ENCODE measurements at regions not wholly inside any gene's neighbourhood (a gene's known extent, or its start where the extent isn't known, plus 50 kb on each side); places are given as distances from the start of the nearest gene placed in this dataset.
"Not testable (repeated sequence)": the region's sequence is repeated elsewhere in the genome, so short reads cannot be mapped to it uniquely, and the experiment has no call there.

GRCh38 chr4:124990398-124990797, 277.9 kb upstream of the ANKRD50 start:
- no peak for DNase-seq
- intact Hi-C loops (cut with DNase I): no loop called here
- Histone ChIP-seq H3K27me3 (no peaks in the 10 kb centered on the region), H3K27ac (no peak overlapping the region), H3K4me1 (replicated peaks in 1 of 2) (no peaks in the 10 kb centered on the region), H3K9me3 (replicated peaks in 1 of 3) (no peaks in the 10 kb centered on the region), H3K4me3 (no peak overlapping the region), H3K36me3 (replicated peaks in 1 of 2) (no peaks in the 10 kb centered on the region)
- 68 to 82% (median 73%) methylated on average over 2 of the region's 2 CpGs for WGBS, 4 donors
- TF ChIP-seq CTCF (IDR thresholded peaks at IDR 0.05) (no peak), POLR2A (IDR thresholded peaks at IDR 0.05) (no peak)

- no peak for DNase-seq
- Histone ChIP-seq H3K36me3 (replicated peaks in 1 of 2) (no peaks in the 10 kb centered on the region), H3K4me1 (replicated peaks in 1 of 2) (no peaks in the 10 kb centered on the region), H3K4me3 (no peak overlapping the region), H3K27ac (no peak overlapping the region), H3K27me3 (no peaks in the 10 kb centered on the region), H3K9me3 (replicated peaks in 1 of 3) (no peaks in the 10 kb centered on the region)
- WGBS, 4 donors: 62 to 73% (median 71%) methylated on average over 4 of the region's 4 CpGs
- intact Hi-C loops (cut with DNase I): no loop called here
- TF ChIP-seq POLR2A (IDR thresholded peaks at IDR 0.05) (no peak), CTCF (IDR thresholded peaks at IDR 0.05) (no peak)
Measured at GRCh38 chr4:124980276-124980752, 267.8 kb upstream of the ANKRD50 start.

- H3K27me3 ChIP-seq; H3K4me3 ChIP-seq; H3K9me3 ChIP-seq (replicated peaks in 1 of 3); H3K27ac ChIP-seq; H3K4me1 ChIP-seq (replicated peaks in 1 of 2); H3K36me3 ChIP-seq (replicated peaks in 1 of 2); intact Hi-C loops (cut with DNase I); DNase-seq: not testable (repeated sequence)
- WGBS, 4 donors: 30 to 49% (median 45%) methylated on average over 1 of the region's 1 CpG
Measured at GRCh38 chr4:124978536-124978935, 266.0 kb upstream of the ANKRD50 start.

- no peak for DNase-seq
- no peak for TF ChIP-seq CTCF (IDR thresholded peaks at IDR 0.05)
- TF ChIP-seq POLR2A (IDR thresholded peaks at IDR 0.05): no peak
- H3K27ac ChIP-seq: no peak overlapping the region
- H3K4me3 ChIP-seq: no peak overlapping the region
- no peaks in the 10 kb centered on the region for H3K27me3 ChIP-seq
- no peaks in the 10 kb centered on the region for H3K4me1 ChIP-seq (replicated peaks in 1 of 2)
- H3K9me3 ChIP-seq (replicated peaks in 1 of 3): no peaks in the 10 kb centered on the region
- intact Hi-C loops (cut with DNase I): no loop called here
- no peaks in the 10 kb centered on the region for H3K36me3 ChIP-seq (replicated peaks in 1 of 2)
Measured at GRCh38 chr4:124977045-124977444, 264.5 kb upstream of the ANKRD50 start.

GRCh38 chr4:124974152-124974551, 261.6 kb upstream of the ANKRD50 start:
- no peaks in the 10 kb centered on the region for H3K4me1 ChIP-seq (replicated peaks in 1 of 2)
- H3K4me3 ChIP-seq: no peak overlapping the region
- H3K9me3 ChIP-seq (replicated peaks in 1 of 3): no peaks in the 10 kb centered on the region
- no peaks in the 10 kb centered on the region for H3K27me3 ChIP-seq
- TF ChIP-seq POLR2A (IDR thresholded peaks at IDR 0.05) (no peak), CTCF (IDR thresholded peaks at IDR 0.05) (no peak)
- DNase-seq: no peak
- intact Hi-C loops (cut with DNase I): no loop called here
- no peaks in the 10 kb centered on the region for H3K36me3 ChIP-seq (replicated peaks in 1 of 2)
- WGBS, 4 donors: 83 to 87% (median 85%) methylated on average over 1 of the region's 1 CpG
- H3K27ac ChIP-seq: no peak overlapping the region

Measured in adrenal gland (tissue), 9 donors.